IMR-90 (cell line): ENCODE measurements at regions not wholly inside any gene's neighbourhood (a gene's known extent, or its start where the extent isn't known, plus 50 kb on each side); places are given as distances from the start of the nearest gene placed in this dataset.

ENCODE experiments used
- ATAC-seq: fragments of 200-7000 bp; cut with Tn5 transposase; 2 replicates; pipeline ENCODE4 v1.9.1; 2020; ENCODE audit warnings: low read depth, mild to moderate bottlenecking, moderate library complexity
- BruUV-seq: library from RNA; stranded (reverse); fragments of 400-500 nt; replicated peaks from 2 replicates; lab custom pipeline; 2021; lab: Mats Ljungman, UMichigan
- CTCF ChIA-PET: fragments of 300-600 bp; formaldehyde crosslinking; extraction: SDS; loops from one replicate; lab custom pipeline; 2021; ENCODE audit warnings: antibody characterized with exemption; lab: Yijun Ruan, JAX
- POLR2A ChIA-PET: fragments of 300-600 bp; sonication (Branson Sonifier 250); formaldehyde crosslinking; loops from one replicate; lab custom pipeline; 2022; ENCODE audit warnings: antibody characterized with exemption; ENCODE audit not compliant: unreplicated experiment; lab: Charles Lee
- DNase-seq: peaks from one replicate; pipeline ENCODE4 v3.0.0; 2013
- H2AFZ ChIP-seq: replicated peaks from 2 replicates; pipeline ENCODE3; 2013; ENCODE audit warnings: low read length, mild to moderate bottlenecking; ENCODE audit not compliant: poor library complexity
- H2AK5ac ChIP-seq: 2 replicates; pipeline ENCODE4 v1.6.1; 2013; ENCODE audit warnings: low read depth, low read length, inconsistent platforms
- H2AK9ac ChIP-seq: replicated peaks from 2 replicates; pipeline ENCODE3; 2013; ENCODE audit warnings: mild to moderate bottlenecking, low read depth, low read length, moderate library complexity; ENCODE audit not compliant: poor library complexity
- H2BK120ac ChIP-seq: 2 replicates; pipeline ENCODE4 v1.6.1; 2013; ENCODE audit warnings: low read depth, low read length, inconsistent platforms
- H2BK15ac ChIP-seq: 3 replicates; pipeline ENCODE4 v1.6.1; 2013; ENCODE audit warnings: low read depth, low read length, inconsistent platforms
- H2BK20ac ChIP-seq: 2 replicates; pipeline ENCODE4 v1.6.1; 2013; ENCODE audit warnings: low read depth, mild to moderate bottlenecking, inconsistent platforms, low read length, moderate library complexity
- H2BK5ac ChIP-seq: 2 replicates; pipeline ENCODE4 v1.6.1; 2013; ENCODE audit warnings: mild to moderate bottlenecking, low read depth, low read length, inconsistent platforms; ENCODE audit not compliant: poor library complexity, severe bottlenecking
- H3K14ac ChIP-seq: replicated peaks from 2 replicates; pipeline ENCODE4 v1.6.1; 2013; ENCODE audit warnings: low read depth, low read length, inconsistent platforms
- H3K18ac ChIP-seq: 2 replicates; pipeline ENCODE4 v1.6.1; 2013; ENCODE audit warnings: low read depth, low read length, control low read depth
- H3K23ac ChIP-seq: 2 replicates; pipeline ENCODE4 v1.6.1; 2013; ENCODE audit warnings: low read depth, low read length, inconsistent platforms
- H3K27ac ChIP-seq: 2 replicates; pipeline ENCODE4 v1.5.1; 2013; ENCODE audit warnings: mild to moderate bottlenecking, control low read depth, low read length; ENCODE audit not compliant: insufficient read depth
- H3K27me3 ChIP-seq: 2 replicates; pipeline ENCODE4 v1.6.1; 2013; ENCODE audit warnings: low read length; ENCODE audit not compliant: control insufficient read depth, insufficient read depth
- H3K36me3 ChIP-seq: 2 replicates; pipeline ENCODE4 v1.6.1; 2013; ENCODE audit warnings: low read length, mixed read lengths; ENCODE audit not compliant: control insufficient read depth, insufficient read depth
- H3K4ac ChIP-seq: 2 replicates; pipeline ENCODE4 v1.6.1; 2013; ENCODE audit warnings: low read depth, low read length, inconsistent platforms
- H3K4me1 ChIP-seq: 2 replicates; pipeline ENCODE4 v1.6.1; 2013; ENCODE audit warnings: low read length, mixed read lengths; ENCODE audit not compliant: control insufficient read depth, insufficient read depth
- H3K4me2 ChIP-seq: 2 replicates; pipeline ENCODE4 v1.6.1; 2013; ENCODE audit warnings: low read depth, mild to moderate bottlenecking, control low read depth, low read length, moderate library complexity
- H3K4me3 ChIP-seq: 2 replicates; pipeline ENCODE4 v1.5.1; 2013; ENCODE audit warnings: low read depth, mild to moderate bottlenecking, control low read depth, low read length, moderate library complexity; ENCODE audit not compliant: insufficient read depth
- H3K56ac ChIP-seq: 2 replicates; pipeline ENCODE4 v1.6.1; 2013; ENCODE audit warnings: low read length, inconsistent platforms; ENCODE audit not compliant: insufficient read depth; ENCODE audit errors: extremely low read depth
- H3K79me1 ChIP-seq, 2 experiments: 2 replicates each; pipeline ENCODE4 v1.6.1; 2013; ENCODE audit warnings: low read length in 2 of 2, inconsistent platforms in 1 of 2, low read depth in 1 of 2
- H3K9ac ChIP-seq: 2 replicates; pipeline ENCODE4 v1.6.1; 2013; ENCODE audit warnings: low read depth, low read length, control low read depth
- H3K9me1 ChIP-seq: 2 replicates; pipeline ENCODE4 v1.6.1; 2013; ENCODE audit warnings: low read length, inconsistent platforms; ENCODE audit not compliant: insufficient read depth
- H3K9me3 ChIP-seq: 2 replicates; pipeline ENCODE4 v1.6.1; 2013; ENCODE audit warnings: low read length; ENCODE audit not compliant: control insufficient read depth, insufficient read depth
- H4K20me1 ChIP-seq: 2 replicates; pipeline ENCODE4 v1.6.1; 2013; ENCODE audit warnings: low read length, inconsistent platforms; ENCODE audit not compliant: insufficient read depth
- H4K5ac ChIP-seq: 2 replicates; pipeline ENCODE4 v1.6.1; 2013; ENCODE audit warnings: mild to moderate bottlenecking, low read depth, low read length, control low read depth
- H4K8ac ChIP-seq, 2 experiments: 2 replicates each; pipeline ENCODE4 v1.6.1; 2013; ENCODE audit warnings: low read depth in 2 of 2, low read length in 2 of 2, control low read depth in 1 of 2, inconsistent platforms in 1 of 2
- H4K91ac ChIP-seq: 2 replicates; pipeline ENCODE4 v1.6.1; 2013; ENCODE audit warnings: low read depth, low read length, inconsistent platforms; ENCODE audit not compliant: insufficient read depth
- BHLHE40 ChIP-seq: fragments of 150-350 bp; IDR thresholded peaks from 2 replicates; pipeline ENCODE4 v1.6.1; 2016; ENCODE audit warnings: mild to moderate bottlenecking, low read depth, low read length
- CEBPB ChIP-seq: IDR thresholded peaks from 2 replicates; pipeline ENCODE4 v1.6.1; 2012; ENCODE audit warnings: low read depth, low read length, improper control_type of control experiment
- CHD1 ChIP-seq: IDR thresholded peaks from 2 replicates; pipeline ENCODE4 v1.6.1; 2012; ENCODE audit warnings: low read depth, low read length, improper control_type of control experiment
- ELK1 ChIP-seq: fragments of 150-350 bp; IDR thresholded peaks from 2 replicates; pipeline ENCODE4 v1.6.1; 2016; ENCODE audit warnings: low read depth, mild to moderate bottlenecking, low read length, moderate library complexity, borderline replicate concordance
- FOS ChIP-seq: fragments of 150-350 bp; IDR thresholded peaks from 2 replicates; pipeline ENCODE4 v1.6.1; 2016; ENCODE audit warnings: low read depth, low read length
- MAFK ChIP-seq: IDR thresholded peaks from 2 replicates; pipeline ENCODE4 v1.6.1; 2012; ENCODE audit warnings: low read depth, low read length, improper control_type of control experiment
- MAZ ChIP-seq: IDR thresholded peaks from 2 replicates; pipeline ENCODE4 v1.6.1; 2012; ENCODE audit warnings: low read depth, mild to moderate bottlenecking, low read length, improper control_type of control experiment, moderate library complexity, borderline replicate concordance
- MXI1 ChIP-seq: IDR thresholded peaks from 2 replicates; pipeline ENCODE4 v1.6.1; 2012; ENCODE audit warnings: low read depth, mild to moderate bottlenecking, low read length, moderate library complexity, borderline replicate concordance
- NFE2L2 ChIP-seq: fragments of 150-350 bp; IDR thresholded peaks from 2 replicates; pipeline ENCODE4 v1.6.1; 2016; ENCODE audit warnings: low read depth, mild to moderate bottlenecking, low read length
- POLR2A ChIP-seq: IDR thresholded peaks from 2 replicates; pipeline ENCODE4 v1.6.1; 2012; ENCODE audit warnings: mild to moderate bottlenecking, low read depth, low read length
- RAD21 ChIP-seq: IDR thresholded peaks from 2 replicates; pipeline ENCODE4 v1.6.1; 2012; ENCODE audit warnings: low read length, improper control_type of control experiment
- RCOR1 ChIP-seq: IDR thresholded peaks from 2 replicates; pipeline ENCODE4 v1.6.1; 2012; ENCODE audit warnings: mild to moderate bottlenecking, low read length, improper control_type of control experiment; ENCODE audit not compliant: insufficient replicate concordance
- RFX5 ChIP-seq: IDR thresholded peaks from 2 replicates; pipeline ENCODE4 v1.8.0; 2012; ENCODE audit warnings: low read depth, mild to moderate bottlenecking, low read length, moderate library complexity
- SMC3 ChIP-seq: fragments of 150-350 bp; IDR thresholded peaks from 2 replicates; pipeline ENCODE4 v1.6.1; 2016; ENCODE audit warnings: low read depth, mild to moderate bottlenecking, antibody characterized with exemption, low read length, moderate library complexity
- USF2 ChIP-seq: fragments of 150-350 bp; IDR thresholded peaks from 2 replicates; pipeline ENCODE4 v1.6.1; 2017; ENCODE audit warnings: mild to moderate bottlenecking, antibody characterized with exemption, low read length, low read depth
- WGBS, 2 experiments: methylation state at CpG; one replicate each; pipeline versions ENCODE4 v1.1.5 to v1.1.7; 2013; ENCODE audit warnings: missing lambda C conversion rate in 2 of 2; ENCODE audit not compliant: insufficient read length in 1 of 2; ENCODE audit errors: extremely low coverage in 2 of 2; 5-methylcytosine and 5-hydroxymethylcytosine counted together
- dilution Hi-C: fragments of 300-500 bp; cut with HindIII; formaldehyde crosslinking; loops from one replicate; pipeline ENCODE4 v1.14.3; 2018; ENCODE audit warnings: low sequenced_read_pairs; ENCODE audit not compliant: unreplicated experiment
- in situ Hi-C: fragments of 300-500 bp; cut with MboI; formaldehyde crosslinking; loops from 3 replicates; pipeline ENCODE4 v1.14.3; 2019; ENCODE audit warnings: low sequenced_read_pairs, inconsistent platforms, mixed read lengths
- intact Hi-C: fragments of 100-400 bp; cut with micrococcal nuclease; formaldehyde crosslinking; loops from 2 replicates; pipeline ENCODE4 v1.10.0; 2022
- TF ChIP-seq, protein P1 (sequence below): conservative IDR thresholded peaks from 2 replicates; pipeline ENCODE4 v1.5.1; 2012; ENCODE audit warnings: mild to moderate bottlenecking, low read depth, low read length, improper control_type of control experiment

- Histone ChIP-seq H2BK20ac (no peak overlapping the region), H3K9me1 (no peaks in the 10 kb centered on the region), H4K91ac (no peak overlapping the region), H3K9ac (no peak overlapping the region), H3K27ac (no peak overlapping the region), H3K4me3 (no peak overlapping the region), H2AFZ (no peak overlapping the region), H2BK5ac (no peak overlapping the region), H2AK5ac (no peak overlapping the region), H3K9me3 (no peaks in the 10 kb centered on the region), H3K56ac (no peak overlapping the region), H3K18ac (no peak overlapping the region), H3K36me3 (no peaks in the 10 kb centered on the region), H3K79me1 (no peaks in the 10 kb centered on the region), H4K8ac (no peak overlapping the region), H2AK9ac (no peak overlapping the region), H3K23ac (no peak overlapping the region), H3K14ac (no peak overlapping the region), H4K5ac (no peak overlapping the region), H3K4ac (no peak overlapping the region), H4K20me1 (no peaks in the 10 kb centered on the region), H3K27me3 (no peaks in the 10 kb centered on the region), H2BK15ac (no peak overlapping the region), H3K4me1 (no peaks in the 10 kb centered on the region), H2BK120ac (no peak overlapping the region), H3K4me2 (no peak overlapping the region)
- no peak for ATAC-seq
- dilution Hi-C loops, result no loop called here
- POLR2A ChIA-PET, result no interaction called here
- CTCF ChIA-PET, result no interaction called here
- no CpG with 5 or more reads among the region's 2 CpGs for WGBS, 2 experiments
- no peak for DNase-seq
- intact Hi-C loops, result no loop called here
- BruUV-seq, result no TSS peak
- TF ChIP-seq RCOR1 (no peak), POLR2A (no peak), USF2 (no peak), MAZ (no peak), NFE2L2 (no peak), CEBPB (no peak), ELK1 (no peak), MXI1 (no peak), MAFK (no peak), RFX5 (no peak), CHD1 (no peak), BHLHE40 (no peak), SMC3 (no peak), RAD21 (no peak), FOS (no peak)
- TF ChIP-seq, protein P1, sequence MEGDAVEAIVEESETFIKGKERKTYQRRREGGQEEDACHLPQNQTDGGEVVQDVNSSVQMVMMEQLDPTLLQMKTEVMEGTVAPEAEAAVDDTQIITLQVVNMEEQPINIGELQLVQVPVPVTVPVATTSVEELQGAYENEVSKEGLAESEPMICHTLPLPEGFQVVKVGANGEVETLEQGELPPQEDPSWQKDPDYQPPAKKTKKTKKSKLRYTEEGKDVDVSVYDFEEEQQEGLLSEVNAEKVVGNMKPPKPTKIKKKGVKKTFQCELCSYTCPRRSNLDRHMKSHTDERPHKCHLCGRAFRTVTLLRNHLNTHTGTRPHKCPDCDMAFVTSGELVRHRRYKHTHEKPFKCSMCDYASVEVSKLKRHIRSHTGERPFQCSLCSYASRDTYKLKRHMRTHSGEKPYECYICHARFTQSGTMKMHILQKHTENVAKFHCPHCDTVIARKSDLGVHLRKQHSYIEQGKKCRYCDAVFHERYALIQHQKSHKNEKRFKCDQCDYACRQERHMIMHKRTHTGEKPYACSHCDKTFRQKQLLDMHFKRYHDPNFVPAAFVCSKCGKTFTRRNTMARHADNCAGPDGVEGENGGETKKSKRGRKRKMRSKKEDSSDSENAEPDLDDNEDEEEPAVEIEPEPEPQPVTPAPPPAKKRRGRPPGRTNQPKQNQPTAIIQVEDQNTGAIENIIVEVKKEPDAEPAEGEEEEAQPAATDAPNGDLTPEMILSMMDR, result no peak
- in situ Hi-C loops, result no loop called here
Observed at GRCh38 chr9:120175031-120175430, 404.9 kb downstream of the CDK5RAP2 start.
